ENCODE measurements at regions not wholly inside any gene's neighbourhood (a gene's known extent, or its start where the extent isn't known, plus 50 kb on each side); places are given as distances from the start of the nearest gene placed in this dataset.

- no peak for DNase-seq
These were observed 70.9 kb upstream of the PCGF5 start for GRCh38 chr10:91149550-91149949.

- DNase-seq = no peak
These were observed 69.8 kb upstream of the PCGF5 start for GRCh38 chr10:91150631-91151030.

- DNase-seq = no peak
These were observed 67.0 kb upstream of the PCGF5 start for GRCh38 chr10:91153508-91153907.

- no peak for DNase-seq
These were observed 65.6 kb upstream of the PCGF5 start for GRCh38 chr10:91154842-91155241.

GRCh38 chr10:91156196-91156595, 64.3 kb upstream of the PCGF5 start:
- DNase-seq = no peak

- DNase-seq = no peak
These were observed 61.1 kb upstream of the PCGF5 start for GRCh38 chr10:91159254-91159783.

- no peak for DNase-seq
These were observed 58.4 kb upstream of the PCGF5 start for GRCh38 chr10:91162050-91162494.

GRCh38 chr10:91162495-91163268, 57.8 kb upstream of the PCGF5 start:
- peak; percentile 34 for DNase-seq

- peak; percentile 13 for DNase-seq
These were observed 57.1 kb upstream of the PCGF5 start for GRCh38 chr10:91163269-91163868.

- DNase-seq = no peak
These were observed 56.5 kb upstream of the PCGF5 start for GRCh38 chr10:91163869-91164474.

GRCh38 chr10:91164520-91165065, 55.9 kb upstream of the PCGF5 start:
- DNase-seq = no peak

- DNase-seq = no peak
These were observed 53.1 kb upstream of the PCGF5 start for GRCh38 chr10:91167406-91167805.

- no peak for DNase-seq
These were observed 50.0 kb upstream of the PCGF5 start for GRCh38 chr10:91170418-91170817.

Measured in NCI-H774 (cell line).